Lung (tissue), 11 donors: ENCODE measurements at regions not wholly inside any gene's neighbourhood (a gene's known extent, or its start where the extent isn't known, plus 50 kb on each side); places are given as distances from the start of the nearest gene placed in this dataset.
A peak's percentile ranks its signal among the peaks of the same experiment; 100 is the strongest.

Source experiments
- ATAC-seq: fragments of 200-7000 bp; cut with Tn5 transposase; one replicate; pipeline ENCODE4 v1.9.1; 2020; ENCODE audit warnings: moderate number of reproducible peaks; ENCODE audit not compliant: insufficient read depth, low FRiP score
- DNase-seq, 3 donors: peaks; one replicate each; pipeline ENCODE4 v3.0.0-alpha.2; 2013 to 2017
- H3K27ac ChIP-seq, 2 donors: one replicate each; pipeline ENCODE4 v1.5.1; 2013; ENCODE audit warnings: mild to moderate bottlenecking in 2 of 2, moderate library complexity in 2 of 2, control low read depth in 1 of 2, inconsistent platforms in 1 of 2, low read depth in 1 of 2, low read length in 1 of 2
- H3K27me3 ChIP-seq, 3 donors: one replicate each; pipeline ENCODE4 v1.5.1; 2013; ENCODE audit warnings: low read length in 2 of 3; ENCODE audit not compliant: control insufficient read depth in 3 of 3, insufficient read depth in 3 of 3
- H3K36me3 ChIP-seq, 4 donors: one replicate each; pipeline ENCODE4 v1.5.1; 2013; ENCODE audit warnings: low read length in 4 of 4, mild to moderate bottlenecking in 1 of 4, moderate library complexity in 1 of 4; ENCODE audit not compliant: control insufficient read depth in 4 of 4, insufficient read depth in 4 of 4
- H3K4me1 ChIP-seq, 5 donors: one replicate each; pipeline ENCODE4 v1.5.1; 2013; ENCODE audit warnings: low read length in 5 of 5, mild to moderate bottlenecking in 2 of 5, moderate library complexity in 1 of 5; ENCODE audit not compliant: control insufficient read depth in 5 of 5, insufficient read depth in 5 of 5
- H3K4me3 ChIP-seq: one replicate; pipeline ENCODE4 v1.5.1; 2013; ENCODE audit warnings: mild to moderate bottlenecking, control low read depth, moderate library complexity
- H3K9ac ChIP-seq, 2 donors: one replicate each; pipeline ENCODE4 v1.5.1; 2013; ENCODE audit warnings: low read length in 2 of 2, control low read depth in 1 of 2; ENCODE audit not compliant: insufficient read depth in 1 of 2
- H3K9me3 ChIP-seq, 4 donors: one replicate each; pipeline ENCODE4 v1.5.1; 2013; ENCODE audit warnings: low read length in 3 of 4, mild to moderate bottlenecking in 1 of 4, moderate library complexity in 1 of 4; ENCODE audit not compliant: control insufficient read depth in 4 of 4, insufficient read depth in 3 of 4
- WGBS, 2 donors: extraction: QIAGEN DNeasy Blood & Tissue Kit; methylation state at CpG; one replicate each; pipeline ENCODE4 v1.1.7; 2013; 5-methylcytosine and 5-hydroxymethylcytosine counted together
- TF ChIP-seq, protein P1 (sequence below): IDR thresholded peaks from 2 replicates; pipeline ENCODE4 v1.5.1; 2012; ENCODE audit warnings: mild to moderate bottlenecking; ENCODE audit errors: control extremely low read depth, extremely low read depth
- donor health status: control.
- donor health status: control.
- donor health status: Bipolar disorder and iron deficiency.
- donor health status: healthy.
- donor health status: DM: yes; HTN: yes; CAD: no.

DNA sequence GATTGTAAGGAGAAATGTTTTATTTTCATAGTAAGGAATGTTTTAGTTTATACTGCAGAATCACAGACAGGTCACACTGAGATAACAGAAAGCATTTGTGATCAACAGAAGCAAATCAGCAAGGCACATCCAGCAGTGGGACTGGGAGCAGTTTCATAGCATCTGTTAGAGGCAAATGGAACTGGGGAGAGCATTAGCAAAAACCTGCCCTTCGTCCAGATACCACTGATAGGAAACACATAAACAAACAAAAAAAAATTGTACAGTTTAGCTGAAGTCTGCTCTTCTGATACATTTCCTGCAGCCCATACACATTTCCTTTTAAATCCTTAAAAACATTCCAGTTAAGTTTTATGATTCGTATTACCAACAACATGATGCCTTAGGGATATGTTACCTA, 374.3 kb downstream of the PCDH7 start:
- H3K27me3 ChIP-seq: no peaks in the 10 kb centered on the region
- no peak for ATAC-seq

DNA sequence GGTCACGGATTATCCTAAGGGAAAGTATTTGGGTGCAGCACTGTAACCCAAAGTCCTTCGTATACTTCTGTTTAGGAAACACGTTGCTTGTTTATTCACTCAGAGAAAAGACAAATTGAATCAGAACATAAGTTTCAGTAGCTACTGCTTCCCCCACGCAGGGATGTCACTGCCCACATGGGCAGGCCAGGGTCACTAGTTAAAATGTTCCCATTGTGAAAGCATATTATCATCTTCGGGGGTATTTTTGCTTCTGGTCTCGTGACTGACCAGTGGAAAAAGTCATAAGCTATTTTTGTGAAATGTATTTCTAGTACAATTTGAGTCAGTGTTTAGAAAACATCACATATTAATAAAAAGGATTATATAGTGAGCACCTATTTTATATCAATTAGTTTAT, 377.8 kb downstream of the PCDH7 start:
- Histone ChIP-seq H3K4me3 (no peak overlapping the region), H3K27ac (peak overlapping the region in 1 of 2 donors; percentile 16), H3K9ac (no peak overlapping the region), H3K36me3 (no peaks in the 10 kb centered on the region), H3K4me1 (peaks cover 0 to 4% (median 0%) of the 10 kb centered on the region in 5 donors), H3K27me3 (no peaks in the 10 kb centered on the region), H3K9me3 (no peaks in the 10 kb centered on the region)
- ATAC-seq (no peak), DNase-seq (no peak)
- TF ChIP-seq, protein P1, sequence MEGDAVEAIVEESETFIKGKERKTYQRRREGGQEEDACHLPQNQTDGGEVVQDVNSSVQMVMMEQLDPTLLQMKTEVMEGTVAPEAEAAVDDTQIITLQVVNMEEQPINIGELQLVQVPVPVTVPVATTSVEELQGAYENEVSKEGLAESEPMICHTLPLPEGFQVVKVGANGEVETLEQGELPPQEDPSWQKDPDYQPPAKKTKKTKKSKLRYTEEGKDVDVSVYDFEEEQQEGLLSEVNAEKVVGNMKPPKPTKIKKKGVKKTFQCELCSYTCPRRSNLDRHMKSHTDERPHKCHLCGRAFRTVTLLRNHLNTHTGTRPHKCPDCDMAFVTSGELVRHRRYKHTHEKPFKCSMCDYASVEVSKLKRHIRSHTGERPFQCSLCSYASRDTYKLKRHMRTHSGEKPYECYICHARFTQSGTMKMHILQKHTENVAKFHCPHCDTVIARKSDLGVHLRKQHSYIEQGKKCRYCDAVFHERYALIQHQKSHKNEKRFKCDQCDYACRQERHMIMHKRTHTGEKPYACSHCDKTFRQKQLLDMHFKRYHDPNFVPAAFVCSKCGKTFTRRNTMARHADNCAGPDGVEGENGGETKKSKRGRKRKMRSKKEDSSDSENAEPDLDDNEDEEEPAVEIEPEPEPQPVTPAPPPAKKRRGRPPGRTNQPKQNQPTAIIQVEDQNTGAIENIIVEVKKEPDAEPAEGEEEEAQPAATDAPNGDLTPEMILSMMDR: no peak
- WGBS, 2 donors: 78 to 80% methylated on average over 6 of the region's 6 CpGs

More for the DNA sequence above, 374.3 kb downstream of the PCDH7 start:
- TF ChIP-seq, protein P1: no peak
- Histone ChIP-seq H3K4me1 (no peaks in the 10 kb centered on the region), H3K27ac (no peak overlapping the region), H3K9ac (no peak overlapping the region), H3K4me3 (no peak overlapping the region), H3K9me3 (no peaks in the 10 kb centered on the region), H3K36me3 (no peaks in the 10 kb centered on the region)
- DNase-seq: peak in 1 of 3 donors; percentile 25
- 61 to 66% methylated on average over 2 of the region's 2 CpGs for WGBS, 2 donors

DNA sequence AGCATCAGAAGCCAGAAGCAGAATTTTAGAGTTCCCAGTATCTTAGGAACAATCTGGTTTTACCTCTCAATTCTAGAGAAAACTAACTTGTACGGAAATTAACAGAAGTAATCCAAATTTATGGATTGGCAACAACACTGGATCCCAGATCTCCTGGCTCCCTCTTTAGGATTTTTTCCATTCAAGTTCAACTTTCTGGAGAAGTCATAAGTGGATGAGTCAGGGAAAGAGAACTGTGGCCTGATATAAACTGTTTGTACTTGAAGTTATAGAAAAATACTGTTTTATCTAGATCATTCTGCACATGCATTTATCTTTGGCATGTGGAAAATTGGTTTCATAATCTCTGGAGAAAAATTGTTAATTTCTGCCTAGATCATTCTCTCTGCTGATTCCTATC, 380.4 kb downstream of the PCDH7 start:
- H3K27ac ChIP-seq: no peak overlapping the region
- ATAC-seq: no peak

More for the DNA sequence above, 380.4 kb downstream of the PCDH7 start:
- no peak for DNase-seq
- Histone ChIP-seq H3K27me3 (no peaks in the 10 kb centered on the region), H3K9ac (no peak overlapping the region), H3K36me3 (no peaks in the 10 kb centered on the region), H3K4me3 (no peak overlapping the region), H3K4me1 (peaks cover 0 to 12% (median 6%) of the 10 kb centered on the region in 5 donors), H3K9me3 (no peaks in the 10 kb centered on the region)
- TF ChIP-seq, protein P1: no peak
- 73 to 84% methylated on average over 1 of the region's 1 CpG for WGBS, 2 donors
